AG04449 (cell line): ENCODE measurements at regions not wholly inside any gene's neighbourhood (a gene's known extent, or its start where the extent isn't known, plus 50 kb on each side); places are given as distances from the start of the nearest gene placed in this dataset.

Source experiments
- CTCF ChIA-PET: fragments of 350-600 bp; formaldehyde crosslinking; extraction: SDS; loops from one replicate; lab custom pipeline; 2021; ENCODE audit warnings: antibody characterized with exemption; lab: Yijun Ruan, JAX
- POLR2A ChIA-PET: fragments of 400-600, 350-600 bp; formaldehyde crosslinking; extraction: SDS; loops from one replicate; lab custom pipeline; 2020; ENCODE audit warnings: antibody characterized with exemption, inconsistent platforms; lab: Yijun Ruan, JAX
- DNase-seq: peaks from one replicate; pipeline ENCODE4 v3.0.0-alpha.2; 2010; ENCODE audit warnings: low read depth, low spot score
- H3K4me3 ChIP-seq: 2 replicates; pipeline ENCODE4 v1.5.1; 2011; ENCODE audit warnings: low read depth, mild to moderate bottlenecking, control low read depth, low read length
- TF ChIP-seq, protein P1 (sequence below): IDR thresholded peaks from one replicate; pipeline ENCODE4 v1.5.1; 2011; ENCODE audit warnings: mild to moderate bottlenecking, moderate library complexity, low read length, control low read depth, inconsistent platforms; ENCODE audit not compliant: insufficient read depth; ENCODE audit errors: missing control alignments

DNA sequence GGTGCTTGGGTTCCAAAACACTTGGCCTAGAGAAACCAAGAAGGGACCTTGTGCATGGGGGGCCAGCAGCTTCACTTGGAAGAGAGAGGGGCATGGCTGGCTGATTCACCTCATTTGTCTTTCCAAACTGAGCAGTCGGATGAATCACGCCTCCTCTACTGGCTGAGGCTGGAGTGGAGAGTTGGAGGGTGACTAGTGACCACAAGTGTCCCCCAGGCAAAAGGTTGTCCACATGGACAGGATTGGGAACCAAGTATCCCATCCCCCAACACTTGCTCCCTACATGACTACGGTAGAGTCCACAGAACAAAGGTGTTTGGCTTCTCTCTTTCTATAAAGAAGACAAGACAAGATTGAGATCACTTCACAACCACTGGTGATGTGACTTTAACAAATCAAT, 875.6 kb downstream of the QKI start:
- CTCF ChIA-PET: no interaction called here
- DNase-seq: no peak
- POLR2A ChIA-PET: no interaction called here

DNA sequence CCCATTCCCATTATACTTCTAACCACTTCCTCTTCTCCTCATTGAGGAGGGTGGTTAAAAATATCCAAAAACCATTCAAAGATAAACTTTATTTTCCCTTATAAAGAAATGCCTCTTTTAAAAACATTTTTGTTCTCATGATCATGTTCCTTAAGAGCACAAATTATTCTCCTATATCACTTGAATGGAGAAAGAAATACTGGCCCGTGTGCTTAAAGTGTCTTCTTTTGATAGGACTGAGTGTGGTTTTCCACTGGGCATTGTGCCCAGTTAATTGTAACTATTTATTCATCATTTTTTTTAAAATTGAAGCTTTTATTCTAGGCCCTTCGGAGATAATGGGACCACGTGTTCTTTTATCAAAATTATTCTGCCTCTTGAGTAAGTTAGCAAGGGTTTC, 871.5 kb downstream of the QKI start:
- POLR2A ChIA-PET: no interaction called here
- CTCF ChIA-PET: no interaction called here
- DNase-seq: no peak
- TF ChIP-seq, protein P1, sequence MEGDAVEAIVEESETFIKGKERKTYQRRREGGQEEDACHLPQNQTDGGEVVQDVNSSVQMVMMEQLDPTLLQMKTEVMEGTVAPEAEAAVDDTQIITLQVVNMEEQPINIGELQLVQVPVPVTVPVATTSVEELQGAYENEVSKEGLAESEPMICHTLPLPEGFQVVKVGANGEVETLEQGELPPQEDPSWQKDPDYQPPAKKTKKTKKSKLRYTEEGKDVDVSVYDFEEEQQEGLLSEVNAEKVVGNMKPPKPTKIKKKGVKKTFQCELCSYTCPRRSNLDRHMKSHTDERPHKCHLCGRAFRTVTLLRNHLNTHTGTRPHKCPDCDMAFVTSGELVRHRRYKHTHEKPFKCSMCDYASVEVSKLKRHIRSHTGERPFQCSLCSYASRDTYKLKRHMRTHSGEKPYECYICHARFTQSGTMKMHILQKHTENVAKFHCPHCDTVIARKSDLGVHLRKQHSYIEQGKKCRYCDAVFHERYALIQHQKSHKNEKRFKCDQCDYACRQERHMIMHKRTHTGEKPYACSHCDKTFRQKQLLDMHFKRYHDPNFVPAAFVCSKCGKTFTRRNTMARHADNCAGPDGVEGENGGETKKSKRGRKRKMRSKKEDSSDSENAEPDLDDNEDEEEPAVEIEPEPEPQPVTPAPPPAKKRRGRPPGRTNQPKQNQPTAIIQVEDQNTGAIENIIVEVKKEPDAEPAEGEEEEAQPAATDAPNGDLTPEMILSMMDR: no peak
- no peak overlapping the region for H3K4me3 ChIP-seq

More for the DNA sequence above, 875.6 kb downstream of the QKI start:
- no peak overlapping the region for H3K4me3 ChIP-seq
- TF ChIP-seq, protein P1: no peak

DNA sequence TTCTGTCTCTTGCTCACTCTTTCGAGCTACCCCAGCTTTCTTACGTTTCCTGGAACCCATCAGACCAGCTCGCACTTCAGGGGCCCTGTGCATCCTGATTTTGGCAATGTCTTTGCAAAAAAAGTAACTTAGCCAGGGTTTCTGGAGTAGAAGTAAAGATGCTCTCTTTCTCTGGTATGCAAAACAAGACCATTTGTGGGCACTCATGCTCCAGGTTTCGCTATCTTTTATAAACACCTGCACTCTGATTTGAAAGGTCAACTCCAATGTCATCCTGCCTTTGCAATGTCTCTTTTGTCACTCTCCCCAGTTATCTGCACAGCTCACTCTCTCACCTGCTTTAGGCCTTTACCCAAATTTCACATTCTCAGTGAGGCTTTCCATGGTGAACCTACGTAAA, 869.1 kb downstream of the QKI start:
- TF ChIP-seq, protein P1: no peak
- POLR2A ChIA-PET: no interaction called here
- CTCF ChIA-PET: no interaction called here
- no peak overlapping the region for H3K4me3 ChIP-seq
- DNase-seq: no peak

DNA sequence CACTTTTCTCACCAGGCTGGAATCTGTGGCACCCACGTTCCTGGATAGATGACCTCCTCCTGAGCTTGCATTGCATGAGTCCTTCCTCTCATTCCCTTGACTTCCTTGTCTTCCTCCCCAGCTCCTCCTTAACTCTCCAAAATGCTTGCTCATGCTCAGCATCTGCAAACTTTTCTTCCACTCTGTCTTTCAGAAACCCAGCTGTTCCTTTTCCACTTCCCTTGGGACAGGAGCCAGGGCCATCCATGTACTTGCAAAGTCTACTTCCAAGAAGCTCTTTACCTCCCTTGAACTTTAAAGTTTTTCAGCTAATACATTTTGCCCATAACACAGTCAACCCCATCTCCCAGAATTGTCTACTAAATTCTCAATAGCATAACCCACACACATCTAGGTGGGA, 861.7 kb downstream of the QKI start:
- no peak for DNase-seq
- TF ChIP-seq, protein P1: no peak
- no peak overlapping the region for H3K4me3 ChIP-seq
- POLR2A ChIA-PET: no interaction called here
- CTCF ChIA-PET: no interaction called here

DNA sequence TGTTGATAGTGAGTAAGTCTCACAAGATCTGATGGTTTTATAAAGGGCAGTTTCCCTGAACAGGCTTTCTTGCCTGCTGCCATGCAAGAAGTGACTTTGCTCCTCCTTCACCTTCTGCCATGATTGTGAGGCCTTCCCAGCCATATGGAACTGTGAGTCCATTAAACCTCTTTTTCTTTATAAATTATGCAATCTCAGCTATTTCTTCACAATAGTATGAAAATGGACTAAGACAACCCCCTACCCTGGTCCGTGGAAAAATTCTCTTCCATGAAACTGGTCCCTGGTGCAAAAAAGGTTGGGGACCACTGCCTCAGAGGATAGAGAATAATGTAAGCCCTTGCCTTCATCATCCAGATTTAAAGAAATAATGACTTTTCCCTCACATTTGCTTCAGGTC, 861.3 kb downstream of the QKI start:
- TF ChIP-seq, protein P1: no peak
- POLR2A ChIA-PET: no interaction called here
- CTCF ChIA-PET: no interaction called here
- H3K4me3 ChIP-seq: no peak overlapping the region
- DNase-seq: no peak

DNA sequence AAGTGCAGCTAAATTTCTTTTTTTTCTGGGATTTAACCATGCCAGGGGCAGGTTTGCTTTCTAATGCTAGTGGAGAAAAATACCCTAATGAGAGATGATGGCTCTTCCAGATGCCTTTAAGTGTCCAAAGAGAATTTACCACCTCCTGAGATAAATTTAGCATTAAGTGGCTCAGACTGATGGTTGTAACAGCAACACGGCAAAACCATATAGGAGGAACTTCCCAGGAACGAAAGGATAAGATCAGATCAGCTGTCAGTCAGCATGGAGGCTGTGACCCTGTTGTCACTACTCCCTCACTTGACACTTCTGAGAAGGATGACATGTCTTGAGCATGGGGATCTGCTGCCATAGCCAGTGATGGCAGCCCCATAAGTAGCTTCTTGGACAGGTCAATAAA, 860.0 kb downstream of the QKI start:
- DNase-seq: no peak
- CTCF ChIA-PET: interaction anchor here (0.6 kb wide), 1 partner anchor 1820 kb away, joined by 4 read pairs; no protein-coding TSS in a partner anchor
- H3K4me3 ChIP-seq: no peak overlapping the region
- TF ChIP-seq, protein P1: no peak
- POLR2A ChIA-PET: no interaction called here
